Peyer's patch (tissue), 4 donors: ENCODE measurements at regions not wholly inside any gene's neighbourhood (a gene's known extent, or its start where the extent isn't known, plus 50 kb on each side); places are given as distances from the start of the nearest gene placed in this dataset.

Source experiments
- CTCF ChIP-seq, 6 experiments: fragments of 450-650 bp in 4 of 6; fragments of 200-600 bp in 2 of 6; sonication (generic) in 1 of 6; IDR thresholded peaks; one replicate each; pipeline ENCODE4 v1.5.1; 2017 to 2019; ENCODE audit warnings: antibody characterized with exemption in 6 of 6, mild to moderate bottlenecking in 3 of 6, moderate library complexity in 1 of 6
- POLR2A ChIP-seq, 2 donors: fragments of 450-650 bp; IDR thresholded peaks; one replicate each; pipeline ENCODE4 v1.5.1; 2017; ENCODE audit warnings: antibody characterized with exemption in 2 of 2, mild to moderate bottlenecking in 2 of 2, moderate library complexity in 2 of 2

- TF ChIP-seq CTCF (IDR thresholded peaks at IDR 0.05) (no peak), POLR2A (IDR thresholded peaks at IDR 0.05) (no peak)
Measured at GRCh38 chrX:112571388-112571787, 108.3 kb downstream of the LHFPL1 start.
